ENCODE measurements at regions not wholly inside any gene's neighbourhood (a gene's known extent, or its start where the extent isn't known, plus 50 kb on each side); places are given as distances from the start of the nearest gene placed in this dataset.

- intact Hi-C loops (cut with DNase I): no loop called here
- Histone ChIP-seq H3K27ac (no peak overlapping the region), H3K36me3 (no peaks in the 10 kb centered on the region), H3K27me3 (no peaks in the 10 kb centered on the region), H3K4me1 (no peaks in the 10 kb centered on the region), H3K4me3 (no peak overlapping the region), H3K9me3 (no peaks in the 10 kb centered on the region)
- no peak for DNase-seq
- no peak for TF ChIP-seq CTCF (IDR thresholded peaks at IDR 0.05)
- ATAC-seq: no peak
Measured at GRCh38 chr1:43083375-43083891, 88.7 kb downstream of the EBNA1BP2 start.

- no peaks in the 10 kb centered on the region for H3K4me1 ChIP-seq
- H3K4me3 ChIP-seq: no peak overlapping the region
- DNase-seq: no peak
- no peak for TF ChIP-seq CTCF (IDR thresholded peaks at IDR 0.05)
- ATAC-seq: no peak
- H3K27me3 ChIP-seq: no peaks in the 10 kb centered on the region
- no peaks in the 10 kb centered on the region for H3K9me3 ChIP-seq
- intact Hi-C loops (cut with DNase I): no loop called here
- no peaks in the 10 kb centered on the region for H3K36me3 ChIP-seq
- H3K27ac ChIP-seq: no peak overlapping the region
Measured at GRCh38 chr1:43082740-43083139, 89.3 kb downstream of the EBNA1BP2 start.

- no peak overlapping the region for H3K27ac ChIP-seq
- H3K27me3 ChIP-seq: no peaks in the 10 kb centered on the region
- no peaks in the 10 kb centered on the region for H3K9me3 ChIP-seq
- H3K4me3 ChIP-seq: no peak overlapping the region
- H3K36me3 ChIP-seq: no peaks in the 10 kb centered on the region
- intact Hi-C loops (cut with DNase I): no loop called here
- DNase-seq (no peak), ATAC-seq (no peak)
- TF ChIP-seq CTCF (IDR thresholded peaks at IDR 0.05): no peak
- H3K4me1 ChIP-seq: no peaks in the 10 kb centered on the region
Measured at GRCh38 chr1:43077273-43077672, 94.8 kb downstream of the EBNA1BP2 start.

- H3K4me1 ChIP-seq: no peaks in the 10 kb centered on the region
- ATAC-seq (no peak), DNase-seq (no peak)
- no peaks in the 10 kb centered on the region for H3K27me3 ChIP-seq
- H3K4me3 ChIP-seq: no peak overlapping the region
- H3K9me3 ChIP-seq: no peaks in the 10 kb centered on the region
- H3K36me3 ChIP-seq: no peaks in the 10 kb centered on the region
- no peak for TF ChIP-seq CTCF (IDR thresholded peaks at IDR 0.05)
- intact Hi-C loops (cut with DNase I): loop anchor here (5.0 kb wide), 1 partner anchor 162 kb away; no protein-coding TSS in a partner anchor
- H3K27ac ChIP-seq: no peak overlapping the region
Measured at GRCh38 chr1:43074709-43075108, 97.4 kb downstream of the EBNA1BP2 start.

DNA sequence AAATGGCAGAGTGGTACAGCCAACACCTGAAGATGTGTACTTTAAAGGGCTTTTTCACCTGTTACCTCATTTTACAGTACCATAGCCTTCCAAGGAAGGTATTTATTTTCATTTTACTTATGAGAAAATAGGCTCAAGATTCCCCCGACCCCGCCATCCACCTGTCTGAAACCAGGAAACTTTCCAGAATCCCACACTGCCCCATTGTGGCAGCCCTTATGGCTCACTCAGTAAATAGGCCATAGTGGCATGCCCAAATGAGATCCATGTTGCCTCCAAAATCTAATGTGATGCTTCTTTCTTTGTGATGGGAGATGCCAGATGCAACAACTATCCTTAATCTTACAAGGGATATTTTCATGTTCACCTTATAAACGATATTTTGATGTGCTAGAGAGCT lies 97.8 kb downstream of the EBNA1BP2 start:
- ATAC-seq (no peak), DNase-seq (no peak)
- no peak for TF ChIP-seq CTCF (IDR thresholded peaks at IDR 0.05)
- no peak overlapping the region for H3K4me3 ChIP-seq
- intact Hi-C loops (cut with DNase I): loop anchor here (5.0 kb wide), 1 partner anchor 162 kb away; no protein-coding TSS in a partner anchor
- H3K4me1 ChIP-seq: no peaks in the 10 kb centered on the region
- H3K27me3 ChIP-seq: no peaks in the 10 kb centered on the region
- H3K36me3 ChIP-seq: no peaks in the 10 kb centered on the region
- H3K27ac ChIP-seq: no peak overlapping the region
- no peaks in the 10 kb centered on the region for H3K9me3 ChIP-seq

Data from upper lobe of right lung (tissue), 1 donor.